Coronary artery (tissue), 2 donors: ENCODE measurements at regions not wholly inside any gene's neighbourhood (a gene's known extent, or its start where the extent isn't known, plus 50 kb on each side); places are given as distances from the start of the nearest gene placed in this dataset.

ENCODE experiments used
- DNase-seq: peaks from one replicate; pipeline ENCODE4 v3.0.0-alpha.2; 2017; ENCODE audit warnings: low spot score
- H3K27ac ChIP-seq, 2 donors: fragments of 200-600 bp; sonication (generic); one replicate each; pipeline ENCODE4 v1.5.1; 2016 to 2019
- H3K4me3 ChIP-seq: fragments of 200-600 bp; sonication (generic); 2 replicates; pipeline ENCODE4 v1.5.1; 2016; ENCODE audit warnings: mild to moderate bottlenecking, moderate library complexity
- TF ChIP-seq, protein P1 (sequence below): fragments of 200-600 bp; sonication (generic); IDR thresholded peaks from one replicate; pipeline ENCODE4 v1.5.1; 2019; ENCODE audit warnings: antibody characterized with exemption

DNA sequence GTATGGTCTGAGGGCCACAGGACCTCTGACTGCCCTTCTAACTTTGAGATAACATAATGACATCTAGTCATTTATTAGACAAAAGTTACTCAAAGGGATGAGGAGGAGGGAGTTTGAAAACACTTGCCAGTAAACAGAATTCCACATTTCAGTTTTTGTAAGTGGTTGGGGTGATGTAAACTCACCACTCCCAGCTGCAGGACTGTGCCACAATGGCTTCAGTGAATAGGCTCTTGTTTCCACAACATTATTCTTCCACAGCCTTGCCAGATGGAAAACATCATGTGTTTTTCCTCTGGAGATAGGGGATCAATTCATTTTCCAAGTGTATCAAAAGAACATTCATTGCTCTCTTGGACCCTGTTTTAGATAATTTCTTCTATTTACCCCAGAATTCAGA lies 147.2 kb upstream of the BDNF start:
- Histone ChIP-seq H3K27ac (no peak overlapping the region), H3K4me3 (no peak overlapping the region)
- TF ChIP-seq, protein P1, sequence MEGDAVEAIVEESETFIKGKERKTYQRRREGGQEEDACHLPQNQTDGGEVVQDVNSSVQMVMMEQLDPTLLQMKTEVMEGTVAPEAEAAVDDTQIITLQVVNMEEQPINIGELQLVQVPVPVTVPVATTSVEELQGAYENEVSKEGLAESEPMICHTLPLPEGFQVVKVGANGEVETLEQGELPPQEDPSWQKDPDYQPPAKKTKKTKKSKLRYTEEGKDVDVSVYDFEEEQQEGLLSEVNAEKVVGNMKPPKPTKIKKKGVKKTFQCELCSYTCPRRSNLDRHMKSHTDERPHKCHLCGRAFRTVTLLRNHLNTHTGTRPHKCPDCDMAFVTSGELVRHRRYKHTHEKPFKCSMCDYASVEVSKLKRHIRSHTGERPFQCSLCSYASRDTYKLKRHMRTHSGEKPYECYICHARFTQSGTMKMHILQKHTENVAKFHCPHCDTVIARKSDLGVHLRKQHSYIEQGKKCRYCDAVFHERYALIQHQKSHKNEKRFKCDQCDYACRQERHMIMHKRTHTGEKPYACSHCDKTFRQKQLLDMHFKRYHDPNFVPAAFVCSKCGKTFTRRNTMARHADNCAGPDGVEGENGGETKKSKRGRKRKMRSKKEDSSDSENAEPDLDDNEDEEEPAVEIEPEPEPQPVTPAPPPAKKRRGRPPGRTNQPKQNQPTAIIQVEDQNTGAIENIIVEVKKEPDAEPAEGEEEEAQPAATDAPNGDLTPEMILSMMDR: no peak
- DNase-seq: no peak

GRCh38 chr11:27842290-27842689 lies 142.0 kb upstream of the BDNF start:
- TF ChIP-seq, protein P1: no peak
- no peak for DNase-seq
- no peak overlapping the region for H3K4me3 ChIP-seq
- H3K27ac ChIP-seq: no peak overlapping the region

- TF ChIP-seq, protein P1: no peak
- no peak for DNase-seq
- H3K27ac ChIP-seq: no peak overlapping the region
- no peak overlapping the region for H3K4me3 ChIP-seq
These were observed 140.8 kb upstream of the BDNF start for GRCh38 chr11:27841023-27841422.

DNA sequence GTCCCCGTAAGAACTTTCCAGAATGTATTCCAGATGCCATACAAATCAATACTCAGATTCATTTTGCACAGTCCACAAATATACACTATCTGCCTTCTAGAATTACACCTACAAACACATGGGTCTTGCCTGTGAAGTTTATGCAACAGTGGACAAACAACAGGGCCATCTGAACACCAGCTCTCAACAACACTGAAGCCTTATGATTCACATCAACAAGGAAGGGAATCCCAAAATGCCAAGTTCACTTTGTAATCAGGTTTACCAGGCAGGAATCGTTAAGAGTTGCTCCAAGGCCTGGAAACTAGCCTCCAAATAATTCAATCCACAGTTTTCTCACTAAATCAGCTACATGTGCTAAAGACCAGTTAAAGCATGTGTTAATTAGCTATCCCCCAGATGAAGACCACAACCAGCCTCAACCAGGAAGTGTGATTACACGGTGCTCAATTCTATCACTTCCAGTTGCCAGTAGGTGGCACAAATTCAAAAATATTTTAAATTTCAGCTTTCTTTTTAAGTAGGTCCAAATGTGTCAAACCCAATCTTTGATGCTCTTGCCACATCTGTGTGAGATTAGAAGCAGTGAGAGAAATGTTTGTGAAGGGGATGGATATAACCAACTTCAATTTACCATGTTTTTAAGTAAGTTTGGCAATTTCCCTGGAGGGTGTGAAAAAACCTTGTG lies 139.1 kb upstream of the BDNF start:
- TF ChIP-seq, protein P1: no peak
- Histone ChIP-seq H3K27ac (no peak overlapping the region), H3K4me3 (no peak overlapping the region)
- no peak for DNase-seq

DNA sequence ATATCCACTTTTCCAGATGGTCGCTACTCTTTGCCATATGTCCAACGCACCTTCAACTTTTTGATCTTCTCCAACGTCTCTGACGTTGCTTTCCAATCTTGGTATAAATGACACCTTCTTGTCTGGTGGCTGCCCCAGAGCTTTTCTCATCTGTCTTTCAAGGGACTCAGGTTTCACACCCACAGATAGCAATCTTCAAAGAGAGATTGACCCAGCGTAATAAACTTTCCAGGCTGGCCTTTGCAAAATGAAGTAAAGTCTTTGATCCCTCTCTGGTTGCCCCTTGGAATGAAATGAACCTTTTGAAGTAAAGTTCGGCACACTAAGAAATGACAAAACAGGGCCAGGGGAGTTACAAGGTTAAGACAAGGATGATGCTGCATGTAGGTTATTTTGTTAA lies 138.4 kb upstream of the BDNF start:
- TF ChIP-seq, protein P1: no peak
- Histone ChIP-seq H3K27ac (no peak overlapping the region), H3K4me3 (no peak overlapping the region)
- DNase-seq: no peak

DNA sequence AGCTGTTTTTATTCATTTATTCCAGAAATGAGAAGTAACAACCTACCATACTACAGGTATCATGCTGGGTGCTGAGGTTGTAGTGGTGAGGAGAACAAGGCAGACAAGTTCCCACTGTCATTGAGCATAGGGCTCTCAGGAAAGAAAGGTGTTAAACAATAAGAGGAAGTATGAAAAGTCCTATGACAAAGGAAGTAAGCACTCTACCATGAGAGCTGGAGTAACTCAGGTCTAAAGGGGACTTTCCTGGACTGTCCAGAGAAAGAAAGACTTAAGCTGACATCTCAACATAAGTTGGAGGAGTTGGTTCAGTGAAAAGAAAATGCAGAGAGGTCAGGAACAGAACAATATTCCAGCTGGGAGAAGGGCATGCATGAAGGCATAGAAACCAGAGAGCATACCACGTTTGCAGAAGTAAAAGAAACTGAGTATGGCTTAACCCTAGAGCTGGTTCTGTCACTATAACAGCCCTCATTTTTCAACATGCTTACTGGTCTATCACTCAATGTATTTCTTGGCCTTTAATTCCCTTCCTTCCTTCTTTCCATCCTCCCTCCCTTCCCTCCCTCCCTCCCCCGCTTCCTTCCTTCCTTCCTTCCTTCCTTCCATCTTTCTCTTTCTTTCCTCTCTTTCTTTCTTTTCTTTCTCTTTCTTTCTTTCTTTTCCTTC lies 137.8 kb upstream of the BDNF start:
- TF ChIP-seq, protein P1: no peak
- no peak overlapping the region for H3K4me3 ChIP-seq
- no peak for DNase-seq
- no peak overlapping the region for H3K27ac ChIP-seq

DNA sequence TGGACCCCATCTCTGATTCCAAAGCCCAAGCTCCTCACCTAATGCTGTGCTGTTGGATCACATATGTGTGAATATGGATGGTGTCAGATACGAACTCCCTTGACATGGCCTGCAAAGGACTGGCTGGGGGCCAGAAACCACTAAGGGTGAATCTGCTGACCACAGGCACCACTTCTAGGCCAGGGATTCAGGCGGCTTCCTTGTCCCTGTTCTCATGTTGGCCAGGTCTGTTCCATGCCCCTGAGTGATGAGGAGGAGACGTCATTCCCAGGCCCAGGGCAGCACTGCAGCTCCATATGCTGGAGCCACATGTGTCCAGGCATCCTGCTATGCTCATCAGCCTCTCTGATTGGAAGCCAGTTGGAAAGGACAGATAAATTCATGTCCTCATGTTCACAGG lies 130.0 kb upstream of the BDNF start:
- no peak overlapping the region for H3K27ac ChIP-seq
- no peak for DNase-seq
- H3K4me3 ChIP-seq: no peak overlapping the region
- TF ChIP-seq, protein P1: no peak
